Colon (tissue), 2 donors: ENCODE measurements at regions not wholly inside any gene's neighbourhood (a gene's known extent, or its start where the extent isn't known, plus 50 kb on each side); places are given as distances from the start of the nearest gene placed in this dataset.

ENCODE experiments used
- FAIRE-seq: peaks from 2 replicates; lab custom pipeline; 2012; peaks lifted over from hg19 to GRCh38; lab: Jason Lieb, UNC
- donor health status: control.
- donor health status: control.

GRCh38 chr5:123755653-123756317 is 243.8 kb downstream of the CSNK1G3 start:
- no peak for FAIRE-seq

- no peak for FAIRE-seq
Measured at GRCh38 chr5:123754908-123755307, 242.9 kb downstream of the CSNK1G3 start.

GRCh38 chr5:123753937-123754891 is 242.2 kb downstream of the CSNK1G3 start:
- FAIRE-seq, result no peak

- no peak for FAIRE-seq
Measured at GRCh38 chr5:123753180-123753936, 241.4 kb downstream of the CSNK1G3 start.

GRCh38 chr5:123752552-123753179 is 240.7 kb downstream of the CSNK1G3 start:
- no peak for FAIRE-seq

GRCh38 chr5:123751670-123752069 is 239.7 kb downstream of the CSNK1G3 start:
- FAIRE-seq, result no peak

GRCh38 chr5:123748239-123748638 is 236.3 kb downstream of the CSNK1G3 start:
- no peak for FAIRE-seq

GRCh38 chr5:123746683-123747360 is 234.8 kb downstream of the CSNK1G3 start:
- FAIRE-seq, result no peak

- FAIRE-seq, result no peak
Measured at GRCh38 chr5:123743990-123744583, 232.1 kb downstream of the CSNK1G3 start.

- no peak for FAIRE-seq
Measured at GRCh38 chr5:123735384-123735783, 223.4 kb downstream of the CSNK1G3 start.

- FAIRE-seq, result no peak
Measured at GRCh38 chr5:123732257-123732656, 220.3 kb downstream of the CSNK1G3 start.

- no peak for FAIRE-seq
Measured at GRCh38 chr5:123722451-123722850, 210.5 kb downstream of the CSNK1G3 start.

- FAIRE-seq, result no peak
Measured at GRCh38 chr5:123721675-123722276, 209.8 kb downstream of the CSNK1G3 start.

- no peak for FAIRE-seq
Measured at GRCh38 chr5:123720955-123721354, 209.0 kb downstream of the CSNK1G3 start.

GRCh38 chr5:123720339-123720738 is 208.4 kb downstream of the CSNK1G3 start:
- no peak for FAIRE-seq

GRCh38 chr5:123719004-123719403 is 207.0 kb downstream of the CSNK1G3 start:
- FAIRE-seq, result no peak

- no peak for FAIRE-seq
Measured at GRCh38 chr5:123718238-123718637, 206.3 kb downstream of the CSNK1G3 start.

- no peak for FAIRE-seq
Measured at GRCh38 chr5:123717139-123717538, 205.2 kb downstream of the CSNK1G3 start.

GRCh38 chr5:123710031-123710430 is 198.1 kb downstream of the CSNK1G3 start:
- FAIRE-seq, result no peak

- FAIRE-seq, result no peak
Measured at GRCh38 chr5:123709422-123709821, 197.4 kb downstream of the CSNK1G3 start.
